Right lobe of liver (tissue), 6 donors: ENCODE measurements at regions not wholly inside any gene's neighbourhood (a gene's known extent, or its start where the extent isn't known, plus 50 kb on each side); places are given as distances from the start of the nearest gene placed in this dataset.

Experiments used
- ATAC-seq, 4 donors: fragments of 200-7000 bp; cut with Tn5 transposase; one replicate each; pipeline ENCODE4 v1.9.1; 2020; ENCODE audit warnings: mild to moderate bottlenecking in 4 of 4, moderate library complexity in 4 of 4
- DNase-seq, 3 donors: peaks; one replicate each; pipeline ENCODE4 v3.0.0-alpha.2; 2020
- H3K27ac ChIP-seq, 3 donors: fragments of 200-600 bp; one replicate each; pipeline ENCODE4 v1.8.0; 2022
- H3K27me3 ChIP-seq, 2 donors: fragments of 200-600 bp; one replicate each; pipeline ENCODE4 v1.8.0; 2022
- H3K36me3 ChIP-seq, 4 donors: fragments of 200-600 bp; sonication (generic) in 1 of 4; one replicate each; pipeline versions ENCODE4 v1.5.1 to v1.8.0; 2017 to 2022; ENCODE audit warnings: control low read depth in 1 of 4
- H3K4me1 ChIP-seq, 4 donors: fragments of 200-600 bp; sonication (generic) in 1 of 4; one replicate each; pipeline versions ENCODE4 v1.5.1 to v1.8.0; 2017 to 2022; ENCODE audit warnings: control low read depth in 1 of 4
- H3K4me3 ChIP-seq, 3 donors: fragments of 200-600 bp; one replicate each; pipeline ENCODE4 v1.8.0; 2022
- H3K9me3 ChIP-seq, 4 donors: fragments of 200-600 bp; sonication (generic) in 1 of 4; one replicate each; pipeline versions ENCODE4 v1.5.1 to v1.8.0; 2017 to 2022; ENCODE audit warnings: control low read depth in 1 of 4
- CTCF ChIP-seq, 4 donors: fragments of 200-600 bp in 3 of 4; fragments of 450-650 bp in 1 of 4; IDR thresholded peaks; one replicate each; pipeline versions ENCODE4 v1.5.1 to v1.8.0; 2016 to 2022; ENCODE audit warnings: antibody characterized with exemption in 4 of 4, mild to moderate bottlenecking in 2 of 4
- POLR2A ChIP-seq: fragments of 450-650 bp; IDR thresholded peaks from one replicate; pipeline ENCODE4 v1.6.1; 2017; ENCODE audit warnings: antibody characterized with exemption, mild to moderate bottlenecking
- WGBS: methylation state at CpG from one replicate; pipeline ENCODE4 v1.1.6; 2018; ENCODE audit warnings: low coverage, low lambda C conversion rate; ENCODE audit not compliant: insufficient coverage; ENCODE audit errors: missing lambda C conversion rate; 5-methylcytosine and 5-hydroxymethylcytosine counted together
- intact Hi-C, 2 donors: fragments of 100-400 bp; cut with DNase I; formaldehyde crosslinking; loops; one replicate each; pipeline versions ENCODE4 v1.11.2 to v1.14.1; 2022
- donor health status: DM: no; HTN: yes; CAD: no.
- donor health status: DM: no; HTN: no; CAD: no.
- donor health status: DM: no; HTN: no; CAD: no.
- donor health status: DM: no; HTN: yes; CAD: no.
- donor health status: DM: no; HTN: yes; CAD: no.

DNA sequence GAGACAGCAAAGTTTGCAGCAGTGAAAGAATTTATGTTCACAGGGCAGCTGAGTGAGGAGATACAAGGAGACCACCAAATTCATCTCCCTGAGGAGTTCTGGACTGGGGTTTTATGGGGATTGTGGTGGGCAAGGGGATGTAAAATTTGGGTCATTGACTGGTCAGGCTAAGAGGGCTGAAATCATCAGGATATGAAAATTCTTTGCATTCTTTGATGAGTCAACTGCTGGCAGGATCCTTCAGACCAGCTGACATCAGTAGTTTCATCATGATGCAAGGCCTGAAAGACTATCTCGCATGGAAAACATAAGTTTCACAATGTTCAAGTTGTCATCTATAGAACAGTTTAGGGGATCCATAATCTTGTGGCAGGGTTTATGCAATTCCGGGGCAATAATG is 869.5 kb upstream of the PCDH9 start:
- no peaks in the 10 kb centered on the region for H3K9me3 ChIP-seq
- H3K27ac ChIP-seq: no peak overlapping the region
- no peak for TF ChIP-seq POLR2A
- TF ChIP-seq CTCF (IDR thresholded peaks at IDR 0.05): no peak
- no peak overlapping the region for H3K4me3 ChIP-seq
- DNase-seq: no peak
- intact Hi-C loops: no loop called here
- H3K4me1 ChIP-seq: no peaks in the 10 kb centered on the region
- peak in 1 of 4 donors; percentile 35 for ATAC-seq
- H3K36me3 ChIP-seq: no peaks in the 10 kb centered on the region
- H3K27me3 ChIP-seq: no peaks in the 10 kb centered on the region
- WGBS: 29% methylated on average over 2 of the region's 2 CpGs

- ATAC-seq (no peak), DNase-seq (no peak)
- Histone ChIP-seq H3K27ac (no peak overlapping the region), H3K9me3 (no peaks in the 10 kb centered on the region), H3K4me3 (no peak overlapping the region), H3K4me1 (no peaks in the 10 kb centered on the region), H3K27me3 (no peaks in the 10 kb centered on the region), H3K36me3 (no peaks in the 10 kb centered on the region)
- intact Hi-C loops: no loop called here
- WGBS: 57% methylated on average over 2 of the region's 2 CpGs
- TF ChIP-seq POLR2A: no peak
- no peak for TF ChIP-seq CTCF (IDR thresholded peaks at IDR 0.05)
Measured at GRCh38 chr13:68081061-68081460, 850.9 kb upstream of the PCDH9 start.

GRCh38 chr13:68078874-68079273 is 848.7 kb upstream of the PCDH9 start:
- intact Hi-C loops: no loop called here
- Histone ChIP-seq H3K4me3 (no peak overlapping the region), H3K27me3 (no peaks in the 10 kb centered on the region), H3K9me3 (no peaks in the 10 kb centered on the region), H3K36me3 (no peaks in the 10 kb centered on the region), H3K4me1 (no peaks in the 10 kb centered on the region), H3K27ac (no peak overlapping the region)
- TF ChIP-seq CTCF (IDR thresholded peaks at IDR 0.05): no peak
- no peak for TF ChIP-seq POLR2A
- peak in 2 of 4 donors; percentile 44 to 74 for ATAC-seq
- no peak for DNase-seq
- WGBS: 67% methylated on average over 1 of the region's 1 CpG

- ATAC-seq (peak in 2 of 4 donors; percentile 48 to 65), DNase-seq (no peak)
- Histone ChIP-seq H3K9me3 (no peaks in the 10 kb centered on the region), H3K27ac (no peak overlapping the region), H3K36me3 (no peaks in the 10 kb centered on the region), H3K4me3 (no peak overlapping the region), H3K27me3 (no peaks in the 10 kb centered on the region), H3K4me1 (no peaks in the 10 kb centered on the region)
- intact Hi-C loops: no loop called here
- TF ChIP-seq POLR2A (no peak), CTCF (IDR thresholded peaks at IDR 0.05) (no peak)
- WGBS: 76% methylated on average over 2 of the region's 2 CpGs
Measured at GRCh38 chr13:68078469-68078868, 848.3 kb upstream of the PCDH9 start.

DNA sequence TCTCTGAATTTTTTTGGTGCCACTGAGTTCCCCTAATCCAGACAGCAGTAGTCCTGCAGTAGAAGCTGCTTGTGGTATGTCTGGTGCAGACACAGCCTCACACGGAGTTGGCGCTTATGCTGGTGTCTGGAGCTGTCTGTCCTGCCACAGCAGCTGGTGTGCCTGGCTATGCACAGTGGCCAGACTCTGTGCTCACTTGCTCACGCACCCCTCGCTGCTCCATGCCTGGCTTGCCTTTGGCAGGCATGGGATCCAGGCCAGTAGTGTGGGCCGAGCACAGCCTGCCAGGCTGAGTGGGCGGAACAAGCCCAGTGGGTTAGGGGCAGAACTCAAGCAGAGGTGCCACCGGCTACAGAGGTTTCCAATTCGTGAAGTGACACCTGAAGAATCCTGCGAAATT is 845.9 kb upstream of the PCDH9 start:
- Histone ChIP-seq H3K9me3 (no peaks in the 10 kb centered on the region), H3K27ac (no peak overlapping the region), H3K4me1 (no peaks in the 10 kb centered on the region), H3K36me3 (no peaks in the 10 kb centered on the region), H3K4me3 (no peak overlapping the region), H3K27me3 (no peaks in the 10 kb centered on the region)
- 87% methylated on average over 6 of the region's 9 CpGs for WGBS
- no peak for TF ChIP-seq CTCF (IDR thresholded peaks at IDR 0.05)
- TF ChIP-seq POLR2A: no peak
- DNase-seq (no peak), ATAC-seq (peak in 1 of 4 donors; percentile 29)
- intact Hi-C loops: no loop called here
